ENCODE measurements at regions not wholly inside any gene's neighbourhood (a gene's known extent, or its start where the extent isn't known, plus 50 kb on each side); places are given as distances from the start of the nearest gene placed in this dataset.

GRCh38 chr7:371119-371778 lies 81.3 kb downstream of the FOXL3 start:
- DNase-seq (ENCODE audit: low spot score), result no peak

DNA sequence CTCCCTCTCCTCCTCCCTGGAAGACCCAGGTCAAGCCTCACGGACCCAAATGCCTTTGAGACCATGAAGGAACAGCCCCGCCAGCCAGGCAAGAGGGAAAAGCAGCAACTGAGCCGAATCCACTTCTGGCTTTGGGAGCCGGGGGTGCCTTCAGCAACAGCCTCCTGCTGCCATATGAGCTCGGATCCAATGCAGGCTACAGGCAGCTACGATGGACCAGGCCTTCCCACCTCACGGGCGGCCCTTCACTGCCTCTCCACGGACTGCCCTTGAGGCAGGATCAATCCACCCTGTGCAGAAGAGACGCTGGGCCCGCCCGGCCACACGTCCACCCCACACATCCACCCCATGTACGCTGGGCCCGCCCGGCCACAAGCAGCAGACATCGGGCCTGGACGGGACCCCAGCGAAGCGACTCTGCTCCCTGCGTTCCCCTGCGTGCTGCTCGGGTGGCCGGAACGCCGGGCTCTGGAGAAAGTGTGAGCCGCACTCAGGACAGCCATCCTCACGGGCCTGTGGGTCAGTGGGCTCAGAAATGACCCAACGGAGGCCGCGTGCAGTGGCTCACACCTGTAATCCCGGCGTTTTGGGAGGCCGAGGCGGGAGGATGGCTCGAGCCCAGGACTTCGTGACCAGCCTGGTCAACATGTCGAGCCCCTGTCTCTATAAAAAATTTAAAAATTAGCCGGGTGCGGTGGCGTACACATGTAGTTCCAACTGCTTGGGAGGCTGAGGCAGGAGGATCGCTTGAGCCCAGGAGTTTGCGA lies 82.0 kb downstream of the FOXL3 start:
- peak; percentile 58 for DNase-seq (ENCODE audit: low spot score)

DNA sequence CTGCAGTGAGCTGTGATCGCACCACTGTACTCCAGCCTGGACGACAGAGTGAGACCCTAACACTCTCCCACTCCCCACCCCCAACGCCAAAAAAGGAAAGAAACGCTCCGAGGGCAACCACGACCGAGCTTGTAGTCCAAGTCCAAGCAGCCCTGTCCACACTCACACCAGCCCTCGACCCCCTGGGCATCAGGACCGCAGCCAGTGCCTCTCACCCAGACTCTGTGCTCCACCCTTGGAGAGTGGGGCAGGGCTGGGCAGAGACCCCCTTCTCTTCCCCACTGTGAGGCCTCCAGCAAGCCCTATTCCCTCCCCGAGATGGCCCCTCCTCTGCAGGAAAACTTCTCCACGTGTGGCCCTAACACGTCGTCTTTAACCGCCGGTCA lies 82.6 kb downstream of the FOXL3 start:
- DNase-seq (ENCODE audit: low spot score), result no peak

DNA sequence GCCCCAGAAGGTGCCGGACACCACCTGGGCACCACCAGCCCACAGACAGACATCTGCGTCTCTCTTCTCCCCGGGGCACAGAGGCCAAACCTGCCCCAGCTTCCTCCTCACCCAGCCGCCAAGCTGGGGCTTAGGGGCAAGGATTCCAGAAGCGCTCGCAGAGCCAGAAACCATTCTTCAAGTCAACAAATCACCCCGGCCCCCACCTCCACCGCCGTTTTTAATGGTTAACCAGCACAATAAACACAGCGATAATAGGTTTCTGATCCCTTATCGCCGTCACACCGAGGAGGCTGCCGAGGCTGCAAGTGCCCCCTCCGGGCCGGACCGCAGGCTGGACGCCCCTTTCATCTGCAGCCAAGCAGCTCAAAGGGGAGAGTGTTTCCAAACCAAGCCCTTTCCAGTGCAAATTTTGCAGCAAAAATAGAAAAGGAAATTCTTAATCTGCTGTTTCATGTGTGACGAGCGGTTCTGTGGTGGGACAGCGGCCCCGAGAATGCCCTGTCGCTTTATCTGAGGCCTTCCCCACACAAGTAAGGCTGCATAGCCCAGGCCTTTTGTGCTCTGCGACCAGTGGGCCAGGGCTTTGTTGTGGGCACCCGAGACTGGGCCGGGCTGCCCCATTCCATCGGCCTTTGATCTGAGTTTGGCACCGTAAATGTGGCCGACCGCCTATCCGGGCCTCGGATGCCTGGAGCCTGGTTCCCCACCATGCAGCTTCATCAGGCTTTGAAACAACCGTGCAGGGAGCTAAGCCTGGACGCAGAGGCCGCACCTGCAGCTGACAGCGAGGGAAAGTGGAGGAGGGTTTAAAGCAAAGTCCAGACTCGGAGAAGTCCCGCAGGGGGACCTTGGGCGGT lies 83.2 kb downstream of the FOXL3 start:
- peak; percentile 46 for DNase-seq (ENCODE audit: low spot score)

DNA sequence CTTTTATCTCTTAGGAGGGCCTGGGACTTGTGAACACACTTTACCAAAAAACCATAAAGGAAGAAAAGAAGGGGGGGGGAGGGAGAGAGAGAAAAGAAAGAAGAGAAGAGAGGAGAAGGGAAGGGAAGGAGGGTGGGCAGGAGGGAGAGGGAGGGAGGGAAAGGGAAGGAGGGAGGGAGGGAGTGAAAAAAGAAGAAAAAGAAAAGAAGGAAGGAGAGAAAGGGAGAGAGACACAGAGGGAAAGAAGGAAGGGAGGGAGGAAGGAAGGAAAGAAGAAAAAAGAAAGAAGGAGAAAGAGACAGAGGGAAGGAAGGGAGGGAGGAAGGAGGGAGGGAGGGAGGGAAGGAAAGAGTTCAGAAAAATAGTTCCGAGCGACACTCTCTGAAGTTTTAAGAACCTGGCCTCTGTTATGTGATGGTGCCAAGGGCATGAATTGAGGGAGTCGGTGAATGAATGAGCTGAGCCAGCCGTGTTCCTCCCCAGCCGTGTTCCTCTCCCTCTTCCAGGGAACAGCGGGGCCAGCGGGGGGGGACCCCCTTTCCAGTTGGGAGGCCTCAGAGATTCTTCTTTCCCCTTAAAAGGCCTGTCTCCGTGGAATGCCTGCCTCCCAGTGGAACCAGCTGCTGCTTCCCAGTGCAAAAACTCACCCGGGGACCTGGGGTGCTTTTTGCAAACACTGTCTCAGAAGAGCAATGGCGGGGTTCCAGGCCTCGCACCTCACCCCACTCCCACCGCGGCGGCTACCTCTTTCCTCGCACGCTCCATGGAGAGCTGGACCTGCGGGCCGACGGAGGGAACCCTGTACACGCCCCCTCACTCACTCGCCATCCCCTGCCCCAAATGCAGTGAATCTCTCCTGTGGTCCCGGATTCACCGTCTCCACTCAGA lies 84.1 kb downstream of the FOXL3 start:
- DNase-seq (ENCODE audit: low spot score), result no peak

- DNase-seq (ENCODE audit: low spot score), result peak; percentile 16
Observed at GRCh38 chr7:374706-375311, 84.8 kb downstream of the FOXL3 start.

DNA sequence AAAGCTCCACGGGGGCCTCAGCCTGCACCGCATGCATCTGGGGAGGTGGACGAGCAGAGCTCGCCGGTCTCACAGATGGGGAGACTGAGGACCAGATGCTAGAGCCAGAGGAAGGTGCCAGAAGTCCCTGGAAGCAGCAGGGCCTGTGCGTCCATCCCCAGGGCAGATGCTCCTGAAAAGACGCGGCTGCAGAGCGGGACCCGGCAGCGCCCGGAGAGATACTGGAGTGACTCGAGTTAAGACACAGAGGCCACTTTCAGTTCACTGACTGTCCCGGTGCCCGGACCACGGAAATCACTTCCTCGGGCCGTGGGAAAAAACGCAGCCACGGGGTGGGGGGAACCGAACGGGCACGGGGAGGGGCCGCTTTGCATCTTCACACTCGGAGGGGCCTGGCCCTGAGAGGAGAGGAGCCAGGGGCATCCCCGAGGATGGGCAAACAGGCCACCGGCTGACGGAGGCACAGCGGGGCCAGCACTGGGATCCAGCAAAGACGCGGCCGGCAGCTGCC lies 85.4 kb downstream of the FOXL3 start:
- DNase-seq (ENCODE audit: low spot score), result peak; percentile 6

- no peak for DNase-seq (ENCODE audit: low spot score)
Observed at GRCh38 chr7:375901-376305, 85.9 kb downstream of the FOXL3 start.

- DNase-seq (ENCODE audit: low spot score), result no peak
Observed at GRCh38 chr7:376306-377079, 86.5 kb downstream of the FOXL3 start.

DNA sequence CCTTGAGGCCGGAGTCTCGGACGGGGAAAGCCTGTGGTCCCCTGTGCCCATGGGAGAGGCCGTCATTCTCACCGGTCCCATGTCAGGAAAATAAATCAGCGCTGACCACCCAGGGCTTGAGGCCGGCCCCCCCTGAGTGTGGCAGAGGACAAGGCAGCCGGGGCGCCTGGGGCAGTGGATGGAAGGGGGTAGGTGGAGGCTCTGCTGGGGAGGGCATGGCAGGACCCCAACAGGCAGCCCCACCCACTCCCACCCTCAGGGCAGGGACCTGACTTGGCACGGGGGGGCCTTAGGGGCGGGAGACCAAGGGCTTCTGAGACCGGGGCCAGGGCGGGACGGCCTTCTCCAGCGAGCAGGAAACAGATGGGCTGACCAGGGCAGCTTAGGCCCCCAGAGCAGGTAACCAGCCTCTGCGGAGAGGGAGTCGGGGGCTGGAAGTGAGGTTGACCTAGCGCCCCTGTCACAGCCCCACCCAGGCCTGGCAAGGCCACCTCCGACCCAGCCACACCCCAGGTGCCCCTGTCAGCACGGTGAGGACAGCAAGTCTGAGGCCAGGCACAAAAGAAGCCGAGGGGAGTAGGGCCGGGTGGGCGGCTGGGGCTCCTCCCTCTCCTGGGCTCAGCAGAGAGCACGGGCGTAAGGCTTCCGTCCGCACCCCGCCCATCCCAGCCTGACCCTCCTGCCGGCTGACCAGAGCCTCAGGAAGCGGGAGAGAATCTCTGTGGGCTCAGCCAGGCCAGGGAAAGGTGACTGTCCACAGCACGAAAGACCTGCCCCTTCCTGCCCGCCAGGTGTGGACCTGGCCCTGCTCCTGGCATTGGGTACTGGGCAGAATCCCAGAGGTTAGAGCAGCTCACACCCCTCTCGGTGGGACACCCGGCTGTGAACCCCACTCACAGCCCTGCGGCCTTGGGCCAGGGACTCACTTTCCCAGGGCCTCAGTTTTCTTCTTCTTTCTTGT lies 87.4 kb downstream of the FOXL3 start:
- no peak for DNase-seq (ENCODE audit: low spot score)

DNA sequence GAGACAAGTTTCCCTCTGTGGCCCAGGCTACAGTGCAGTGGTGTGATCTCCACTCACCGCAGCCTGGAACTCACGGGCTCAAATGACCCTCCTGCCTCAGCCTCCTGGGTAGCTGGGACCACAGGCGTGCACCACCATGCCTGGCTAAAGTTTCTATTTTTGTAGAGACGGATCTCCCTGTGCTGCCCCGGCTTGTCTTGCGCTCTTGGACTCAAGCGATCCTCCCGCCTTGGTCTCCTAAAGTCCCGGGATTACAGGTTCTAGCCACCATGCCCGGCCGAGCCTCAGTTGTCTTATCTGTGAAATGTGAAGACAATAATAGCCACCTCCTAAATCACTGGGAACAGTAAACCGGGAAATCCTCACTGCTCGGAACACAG lies 88.1 kb downstream of the FOXL3 start:
- DNase-seq (ENCODE audit: low spot score), result no peak

- no peak for DNase-seq (ENCODE audit: low spot score)
Observed at GRCh38 chr7:378551-379455, 88.8 kb downstream of the FOXL3 start.

DNA sequence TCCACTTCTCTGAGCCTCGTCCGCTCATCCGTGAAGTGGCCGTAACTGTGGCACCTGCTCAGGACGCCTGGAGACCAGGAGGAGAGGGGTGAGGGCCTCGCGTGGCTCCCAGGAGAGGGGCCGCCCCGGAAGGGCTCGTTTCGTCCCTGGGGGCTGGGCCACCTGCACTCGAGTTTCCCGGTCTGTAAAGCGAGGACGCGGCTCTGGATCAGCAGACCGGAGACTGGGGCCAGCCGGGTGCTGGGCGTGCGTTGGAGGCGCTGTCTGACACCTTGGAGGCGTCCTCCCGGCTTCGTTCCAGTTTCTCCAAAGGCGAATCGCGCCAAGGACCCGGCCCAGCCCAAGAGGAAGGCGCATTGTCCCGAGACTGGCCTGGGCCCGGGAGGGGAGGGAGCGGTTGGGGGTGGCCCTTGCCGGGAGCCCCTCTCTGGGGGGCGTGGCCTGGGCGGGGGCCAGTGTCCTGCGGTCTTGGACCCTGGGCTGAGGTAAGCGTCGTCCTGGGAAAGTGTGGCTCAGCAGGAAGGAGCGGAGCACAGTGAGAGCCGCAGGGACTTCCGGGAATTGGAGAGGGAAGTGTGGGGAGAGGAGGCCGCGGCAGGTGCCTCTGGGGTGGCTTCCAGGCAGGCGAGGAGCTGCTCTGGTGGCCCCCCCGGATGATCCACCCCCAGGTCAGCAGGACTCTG lies 89.6 kb downstream of the FOXL3 start:
- peak; percentile 77 for DNase-seq (ENCODE audit: low spot score)

- DNase-seq (ENCODE audit: low spot score), result peak; percentile 50
Observed at GRCh38 chr7:380139-380485, 90.1 kb downstream of the FOXL3 start.

GRCh38 chr7:380711-381210 lies 90.8 kb downstream of the FOXL3 start:
- peak; percentile 53 for DNase-seq (ENCODE audit: low spot score)

GRCh38 chr7:381211-382042 lies 91.5 kb downstream of the FOXL3 start:
- DNase-seq (ENCODE audit: low spot score), result no peak

DNA sequence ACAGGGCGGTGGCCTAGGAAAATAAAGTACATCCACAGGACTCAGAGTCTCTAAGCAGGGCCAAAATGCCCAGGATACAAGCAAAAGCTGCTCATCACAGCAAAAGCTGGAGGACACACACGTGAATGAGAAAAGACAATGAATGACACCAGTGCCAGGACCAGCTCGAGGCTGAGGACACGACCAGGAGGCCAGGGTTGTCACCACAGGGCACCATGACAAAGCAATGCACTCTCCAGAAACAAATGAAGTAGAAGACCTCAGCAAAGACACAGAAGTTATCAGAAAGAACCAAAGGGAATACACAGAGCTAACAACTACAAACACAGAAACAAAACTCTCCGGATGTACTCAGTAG lies 92.1 kb downstream of the FOXL3 start:
- DNase-seq (ENCODE audit: low spot score), result no peak

All from iPS-NIHi11 (cell line).